ENCODE measurements at regions not wholly inside any gene's neighbourhood (a gene's known extent, or its start where the extent isn't known, plus 50 kb on each side); places are given as distances from the start of the nearest gene placed in this dataset.

GRCh38 chr4:14583752-14584151 is 418.5 kb upstream of the CPEB2 start:
- Mint-ChIP-seq H3K27me3 (ENCODE audit: low read depth) (peaks cover 4% of the 10 kb centered on the region), H3K27ac (ENCODE audit: unreplicated experiment) (no peak overlapping the region), H3K36me3 (ENCODE audit: low read depth) (no peaks in the 10 kb centered on the region), H3K4me3 (no peak overlapping the region), H3K4me1 (peaks cover 33% of the 10 kb centered on the region), H3K9me3 (peaks cover 2% of the 10 kb centered on the region)
- no peak for DNase-seq (ENCODE audit: low read depth, low spot score)
- no peak for TF ChIP-seq CTCF (conservative IDR thresholded peaks at IDR 0.05)

GRCh38 chr4:14592950-14593349 is 409.3 kb upstream of the CPEB2 start:
- DNase-seq (ENCODE audit: low read depth, low spot score) = no peak
- Mint-ChIP-seq H3K27me3 (ENCODE audit: low read depth) (no peaks in the 10 kb centered on the region), H3K9me3 (peaks cover 11% of the 10 kb centered on the region), H3K36me3 (ENCODE audit: low read depth) (no peaks in the 10 kb centered on the region), H3K4me3 (no peak overlapping the region), H3K27ac (ENCODE audit: unreplicated experiment) (no peak overlapping the region), H3K4me1 (peaks cover 4% of the 10 kb centered on the region)
- no peak for TF ChIP-seq CTCF (conservative IDR thresholded peaks at IDR 0.05)

GRCh38 chr4:14596028-14596427 is 406.3 kb upstream of the CPEB2 start:
- DNase-seq (ENCODE audit: low read depth, low spot score) = no peak
- H3K27me3 Mint-ChIP-seq (ENCODE audit: low read depth) = peaks cover 6% of the 10 kb centered on the region
- H3K4me3 Mint-ChIP-seq = no peak overlapping the region
- H3K27ac Mint-ChIP-seq (ENCODE audit: unreplicated experiment) = no peak overlapping the region
- peaks cover 17% of the 10 kb centered on the region for H3K9me3 Mint-ChIP-seq
- H3K4me1 Mint-ChIP-seq = peaks cover 5% of the 10 kb centered on the region
- TF ChIP-seq CTCF (conservative IDR thresholded peaks at IDR 0.05) = no peak
- peaks cover 2% of the 10 kb centered on the region for H3K36me3 Mint-ChIP-seq (ENCODE audit: low read depth)

- H3K4me1 Mint-ChIP-seq = peaks cover 7% of the 10 kb centered on the region
- H3K27ac Mint-ChIP-seq (ENCODE audit: unreplicated experiment) = no peak overlapping the region
- peaks cover 17% of the 10 kb centered on the region for H3K9me3 Mint-ChIP-seq
- no peak for TF ChIP-seq CTCF (conservative IDR thresholded peaks at IDR 0.05)
- no peak overlapping the region for H3K4me3 Mint-ChIP-seq
- peaks cover 6% of the 10 kb centered on the region for H3K27me3 Mint-ChIP-seq (ENCODE audit: low read depth)
- H3K36me3 Mint-ChIP-seq (ENCODE audit: low read depth) = peaks cover 2% of the 10 kb centered on the region
- DNase-seq (ENCODE audit: low read depth, low spot score) = no peak
These were observed 405.8 kb upstream of the CPEB2 start for GRCh38 chr4:14596437-14596836.

- H3K4me3 Mint-ChIP-seq = no peak overlapping the region
- DNase-seq (ENCODE audit: low read depth, low spot score) = no peak
- peaks cover 6% of the 10 kb centered on the region for H3K27me3 Mint-ChIP-seq (ENCODE audit: low read depth)
- TF ChIP-seq CTCF (conservative IDR thresholded peaks at IDR 0.05) = peak; percentile 44
- H3K36me3 Mint-ChIP-seq (ENCODE audit: low read depth) = peaks cover 2% of the 10 kb centered on the region
- H3K27ac Mint-ChIP-seq (ENCODE audit: unreplicated experiment) = no peak overlapping the region
- H3K9me3 Mint-ChIP-seq = peaks cover 17% of the 10 kb centered on the region
- H3K4me1 Mint-ChIP-seq = peaks cover 8% of the 10 kb centered on the region
These were observed 405.4 kb upstream of the CPEB2 start for GRCh38 chr4:14596904-14597303.

- H3K4me1 Mint-ChIP-seq = peaks cover 11% of the 10 kb centered on the region
- peaks cover 2% of the 10 kb centered on the region for H3K36me3 Mint-ChIP-seq (ENCODE audit: low read depth)
- peaks cover 10% of the 10 kb centered on the region for H3K9me3 Mint-ChIP-seq
- H3K4me3 Mint-ChIP-seq = no peak overlapping the region
- peak overlapping the region; percentile 35 for H3K27ac Mint-ChIP-seq (ENCODE audit: unreplicated experiment)
- TF ChIP-seq CTCF (conservative IDR thresholded peaks at IDR 0.05) = no peak
- peaks cover 6% of the 10 kb centered on the region for H3K27me3 Mint-ChIP-seq (ENCODE audit: low read depth)
- no peak for DNase-seq (ENCODE audit: low read depth, low spot score)
These were observed 400.1 kb upstream of the CPEB2 start for GRCh38 chr4:14602206-14602605.
